Germinal center (tissue), 1 donor: ENCODE measurements at regions not wholly inside any gene's neighbourhood (a gene's known extent, or its start where the extent isn't known, plus 50 kb on each side); places are given as distances from the start of the nearest gene placed in this dataset.

Experiments
- DNase-seq: peaks from one replicate; pipeline ENCODE4 v3.0.0; 2012; ENCODE audit warnings: mixed read lengths, low spot score

DNA sequence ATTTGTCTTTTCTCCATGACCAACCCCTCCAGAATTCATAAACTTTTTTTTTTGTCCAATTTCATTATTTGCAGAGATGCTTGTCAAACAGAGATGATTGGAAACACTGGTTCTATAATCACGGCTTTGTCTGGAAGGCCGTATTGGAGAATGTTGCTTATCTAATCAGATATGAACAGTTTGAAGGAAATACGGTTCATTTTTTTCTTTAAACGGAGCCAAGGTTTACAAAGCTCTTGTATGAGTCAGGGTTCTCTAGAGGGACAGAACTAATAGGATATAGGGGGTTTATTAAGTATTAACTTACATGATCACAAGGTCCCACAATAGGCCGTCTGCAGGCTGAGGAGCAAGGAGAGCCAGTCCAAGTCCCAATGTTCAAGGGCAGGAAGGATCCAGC lies 1415.8 kb downstream of the C4orf33 start:
- no peak for DNase-seq

DNA sequence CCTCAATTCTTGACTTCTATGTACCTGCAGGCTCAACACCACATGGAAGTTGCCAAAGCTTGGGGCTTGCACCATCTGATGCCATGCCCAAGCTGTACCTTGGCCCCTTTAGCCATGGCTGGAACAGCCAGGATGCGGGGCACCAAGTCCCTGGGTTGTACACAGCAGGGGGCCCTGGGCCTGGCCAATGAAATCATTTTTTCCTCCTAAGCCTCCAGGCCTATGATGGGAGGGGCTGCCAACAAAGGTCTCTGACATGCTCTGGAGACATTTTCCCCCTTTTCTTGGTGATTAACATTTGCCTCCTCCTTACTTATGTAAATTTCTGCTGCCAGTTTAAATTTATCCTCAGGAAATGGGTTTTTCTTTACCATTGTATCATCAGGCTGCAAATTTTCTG lies 1428.1 kb downstream of the C4orf33 start:
- DNase-seq, result no peak

DNA sequence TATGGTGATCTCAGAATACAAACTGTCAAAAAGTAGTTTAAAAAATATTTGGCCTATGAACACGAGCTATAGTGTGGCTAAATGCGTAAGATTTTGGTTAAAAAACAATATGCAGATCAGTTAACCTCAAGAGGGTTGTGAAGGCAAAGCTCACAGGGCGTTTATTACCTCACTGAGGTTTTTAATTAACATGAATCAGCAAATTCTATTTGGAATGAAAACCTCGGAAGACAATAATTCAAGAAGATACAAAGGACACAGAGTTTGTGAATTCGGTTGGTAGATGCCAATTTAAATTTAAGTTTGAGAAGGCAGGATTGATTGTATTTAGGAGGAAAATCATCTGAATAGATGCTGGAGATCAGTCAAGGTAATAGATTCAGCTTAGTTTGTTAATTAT lies 1434.6 kb downstream of the C4orf33 start:
- no peak for DNase-seq

DNA sequence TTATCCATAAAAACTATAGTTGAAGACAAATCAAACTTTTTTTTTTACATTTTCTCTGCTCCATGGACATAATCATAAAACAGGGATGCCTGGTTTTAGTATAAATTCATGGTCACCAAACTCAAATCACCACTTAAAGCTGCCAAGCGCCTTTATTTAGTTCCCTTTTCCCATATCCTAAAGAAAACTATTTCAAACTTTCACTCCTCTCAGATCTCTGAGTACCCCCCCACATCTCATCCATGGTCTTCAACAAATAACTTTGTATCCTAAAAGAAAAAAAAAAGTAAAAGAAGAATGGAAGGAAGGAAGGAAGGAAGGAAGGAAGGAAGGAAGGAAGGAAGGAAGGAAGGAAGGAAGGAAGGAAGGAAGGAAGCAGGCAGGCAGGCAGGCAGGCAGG lies 1438.7 kb downstream of the C4orf33 start:
- no peak for DNase-seq

DNA sequence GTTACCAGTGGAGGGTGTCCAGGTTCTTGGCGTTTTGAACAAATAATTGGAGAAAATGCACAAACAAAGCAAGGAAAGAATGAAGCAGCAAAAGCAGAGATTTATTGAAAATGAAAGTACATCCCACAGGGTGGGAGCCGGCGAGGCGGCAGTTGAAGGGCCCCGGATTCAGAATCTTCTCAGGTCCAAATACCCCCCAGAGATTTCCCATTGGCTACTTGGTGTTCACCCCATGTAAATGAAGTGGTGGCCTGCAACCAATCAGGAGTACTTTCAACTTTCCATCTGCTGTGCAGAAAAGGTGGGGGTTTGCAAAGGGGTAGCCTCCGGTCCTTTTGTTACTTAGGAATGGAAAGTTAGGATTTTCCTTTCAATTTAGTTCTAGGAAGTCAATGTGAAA lies 1447.0 kb downstream of the C4orf33 start:
- DNase-seq, result no peak

DNA sequence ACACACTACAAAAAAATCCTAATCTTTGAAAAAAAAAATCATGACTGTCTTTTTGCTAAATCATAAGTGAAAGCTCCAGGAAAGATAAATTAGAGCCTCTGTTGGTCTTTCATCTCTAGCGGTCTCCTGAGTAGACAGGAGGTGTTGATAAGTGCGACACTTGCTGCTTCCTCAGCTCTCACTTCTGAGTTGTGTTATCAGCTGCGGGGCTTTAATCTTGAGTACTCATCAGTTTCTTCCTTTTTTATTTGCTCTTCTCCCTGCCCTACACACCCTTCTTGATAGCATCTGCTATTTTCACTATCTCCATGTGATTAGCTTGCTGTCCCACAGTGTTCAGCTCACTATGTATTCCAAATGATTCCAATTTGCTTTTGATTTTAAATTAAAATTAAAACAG lies 1449.2 kb downstream of the C4orf33 start:
- DNase-seq, result no peak

DNA sequence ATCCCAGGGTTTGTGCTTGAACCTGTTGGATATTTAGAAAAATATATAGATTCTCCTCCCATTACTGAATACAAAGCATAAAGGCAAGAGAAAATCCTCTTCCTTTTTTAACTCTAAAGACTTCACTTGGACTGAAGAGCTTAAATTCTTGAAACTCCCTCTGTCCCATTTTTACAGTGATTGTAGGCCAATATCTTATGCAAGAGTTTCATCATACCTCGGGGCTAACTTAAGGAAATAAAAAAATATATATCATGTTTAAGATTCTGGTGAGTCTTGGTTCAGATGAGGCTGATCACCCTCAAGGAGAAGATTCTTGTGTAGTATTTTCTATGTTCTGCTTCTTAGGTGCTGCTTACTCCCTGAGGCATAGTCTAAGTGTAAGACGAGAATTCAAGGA lies 1449.6 kb downstream of the C4orf33 start:
- no peak for DNase-seq

DNA sequence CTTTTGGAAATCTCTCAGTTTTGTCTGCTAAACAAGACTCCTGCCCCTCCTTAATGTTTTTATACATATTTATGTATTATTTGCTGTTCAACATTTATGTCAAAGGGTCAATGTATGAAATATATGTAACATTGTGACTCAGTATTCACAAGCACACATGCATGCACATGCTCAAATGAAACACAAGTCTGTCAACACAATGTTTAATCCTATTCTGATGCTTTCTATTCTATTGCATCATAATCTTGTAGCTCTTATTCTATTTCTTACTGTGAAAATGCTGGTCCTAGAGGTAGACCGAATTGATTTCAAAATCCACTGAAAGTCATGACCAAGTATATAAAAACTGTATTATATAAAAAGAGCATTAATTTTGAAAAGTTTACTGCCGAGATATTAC lies 1463.3 kb downstream of the C4orf33 start:
- no peak for DNase-seq

DNA sequence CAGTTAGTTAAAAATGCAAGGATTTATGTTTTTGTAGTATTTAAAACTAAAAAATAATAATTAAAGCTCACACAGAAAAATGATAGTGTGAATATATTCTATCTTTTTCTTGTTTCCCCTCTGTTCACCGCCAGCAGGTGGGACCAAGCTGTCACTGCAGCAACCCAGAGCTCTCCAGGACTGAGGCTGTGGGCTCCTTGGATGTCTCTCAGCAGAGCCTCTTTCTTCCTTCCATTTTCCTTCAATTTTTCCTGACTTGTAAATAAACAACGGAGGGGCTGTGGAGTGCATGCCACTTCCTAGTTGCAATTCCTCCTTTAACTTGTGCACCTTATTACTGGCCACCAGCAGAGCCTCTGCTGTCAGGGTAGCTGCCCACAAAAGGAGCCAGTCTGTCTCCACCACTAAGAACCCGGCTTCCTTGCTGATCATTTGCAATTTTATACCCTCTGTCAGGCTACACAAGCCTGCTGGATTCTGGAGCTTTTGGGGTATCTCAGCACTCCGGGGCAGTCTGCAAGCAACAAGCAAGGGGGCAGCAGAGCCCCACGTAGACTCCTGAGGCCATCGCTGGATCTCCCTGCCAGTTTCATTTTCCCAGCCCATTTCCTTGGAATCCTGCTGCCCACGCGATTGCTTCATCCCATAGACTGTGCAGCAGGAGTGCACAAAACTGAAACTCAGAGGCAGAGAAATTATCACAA lies 1467.4 kb downstream of the C4orf33 start:
- no peak for DNase-seq

DNA sequence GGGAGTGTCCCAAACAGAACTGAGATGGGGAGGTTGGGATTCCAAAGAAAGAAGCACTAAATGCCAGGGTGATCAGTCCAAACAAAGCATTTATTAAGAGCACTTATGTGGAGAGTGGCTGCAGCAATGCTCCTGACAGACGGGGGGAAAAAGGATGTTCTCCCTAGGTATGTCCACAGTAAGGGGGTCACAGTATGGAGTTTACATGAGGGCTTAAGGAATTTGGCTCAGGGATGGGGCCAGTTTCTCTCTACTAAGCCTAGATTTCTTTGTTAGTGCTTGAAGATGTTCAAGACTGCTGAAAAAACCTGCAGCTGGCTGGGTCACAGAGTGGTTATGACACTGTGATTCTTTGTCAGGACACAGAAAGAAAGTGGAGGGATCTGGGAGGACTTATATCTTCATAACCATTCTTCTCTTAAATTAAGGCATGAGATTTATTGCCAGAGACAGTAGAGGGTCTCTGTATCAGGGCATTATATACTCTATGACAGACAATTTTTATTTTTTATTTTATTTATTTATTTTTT lies 1468.0 kb downstream of the C4orf33 start:
- no peak for DNase-seq

DNA sequence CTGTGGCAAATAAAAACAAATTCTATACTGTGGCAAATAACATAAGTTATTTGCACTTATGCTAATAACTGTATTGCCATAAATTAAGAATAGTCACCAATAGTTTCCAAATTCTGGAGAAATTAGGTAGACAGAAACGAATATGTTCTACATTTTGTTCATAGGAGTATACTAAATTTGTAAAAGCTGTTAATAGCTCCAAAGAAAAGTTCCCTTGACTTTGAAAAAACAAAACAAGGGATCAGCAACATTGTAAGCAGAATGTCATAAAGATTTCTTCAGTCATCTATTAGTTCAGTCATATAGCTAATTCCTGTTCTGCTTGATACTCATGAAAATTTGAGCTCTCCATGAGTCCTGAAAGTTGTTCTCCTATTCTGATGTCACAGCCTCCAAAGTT lies 1472.8 kb downstream of the C4orf33 start:
- no peak for DNase-seq

DNA sequence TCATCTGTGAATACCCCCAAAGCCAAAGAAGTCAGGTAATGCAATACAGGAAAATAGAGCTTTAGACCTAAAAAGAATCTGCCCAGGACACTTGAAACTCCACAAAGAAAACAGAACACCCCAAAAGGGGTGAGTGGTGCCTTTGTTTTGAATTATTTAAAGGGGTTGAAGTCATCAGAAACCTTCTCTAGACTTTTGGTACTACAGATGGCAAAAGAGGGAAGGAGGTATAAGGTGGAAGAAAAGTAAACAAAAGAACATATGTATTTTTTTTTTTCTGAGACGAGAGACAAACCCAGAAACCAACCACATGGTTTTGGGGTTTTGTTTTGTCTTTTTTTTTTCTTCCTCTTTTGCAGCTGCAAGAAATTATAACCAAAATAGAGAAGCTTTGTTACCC lies 1477.8 kb downstream of the C4orf33 start:
- no peak for DNase-seq

DNA sequence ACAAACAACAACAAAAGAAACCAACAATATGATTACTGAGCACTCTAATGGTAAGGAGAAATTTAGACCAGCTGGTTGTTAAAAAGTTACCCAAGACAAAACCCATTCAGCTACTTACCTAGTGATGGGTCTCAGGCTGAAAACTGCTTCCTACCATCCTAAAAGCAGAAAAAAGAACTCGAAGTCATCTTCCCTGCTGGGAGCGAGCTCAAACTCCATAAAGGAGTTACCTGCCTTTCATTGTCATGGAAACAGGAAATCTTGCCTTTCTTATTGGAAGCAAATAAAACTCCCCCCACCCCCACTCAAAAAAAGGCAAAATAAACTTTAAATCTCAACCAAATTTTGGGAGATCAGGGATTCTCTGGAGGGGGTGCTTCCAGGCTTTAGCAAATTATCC lies 1478.3 kb downstream of the C4orf33 start:
- DNase-seq, result no peak

DNA sequence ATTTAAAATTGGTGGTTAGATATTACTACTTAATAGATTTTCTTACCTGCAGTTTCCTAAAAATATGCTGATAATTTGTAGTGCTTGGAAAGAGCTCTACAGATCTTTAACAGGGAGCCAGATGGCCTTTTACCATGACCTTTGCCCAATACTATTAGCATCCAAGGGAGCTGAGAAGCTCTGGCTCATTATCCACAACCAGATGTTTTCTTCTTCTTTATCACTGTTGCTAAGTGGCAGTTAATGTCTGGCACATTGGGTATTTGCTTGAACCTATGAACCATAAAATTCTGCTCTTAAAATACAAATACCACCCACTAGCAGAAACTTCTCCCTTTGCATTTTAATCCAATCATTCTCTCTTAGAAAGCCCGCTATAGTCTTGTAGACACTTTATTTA lies 1480.3 kb downstream of the C4orf33 start:
- DNase-seq, result no peak

DNA sequence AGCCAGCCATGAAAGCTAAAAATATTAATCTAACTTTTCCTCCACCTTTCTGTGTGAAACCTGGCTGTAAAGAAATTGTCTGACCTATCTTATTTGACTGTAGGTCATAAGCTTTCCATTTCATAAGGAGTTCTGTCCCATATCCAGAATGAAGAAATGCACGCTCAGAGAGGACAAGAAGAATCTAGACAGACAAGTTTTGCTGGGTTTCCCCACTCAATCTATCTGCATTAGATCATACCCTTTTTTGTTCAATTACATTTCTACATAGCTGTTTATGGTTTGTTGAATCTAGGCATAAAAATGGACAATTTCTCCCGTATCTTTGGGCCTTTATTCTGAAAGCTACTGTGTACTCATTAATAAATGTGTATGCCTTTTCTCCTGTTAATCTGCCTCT lies 1495.1 kb downstream of the C4orf33 start:
- no peak for DNase-seq

DNA sequence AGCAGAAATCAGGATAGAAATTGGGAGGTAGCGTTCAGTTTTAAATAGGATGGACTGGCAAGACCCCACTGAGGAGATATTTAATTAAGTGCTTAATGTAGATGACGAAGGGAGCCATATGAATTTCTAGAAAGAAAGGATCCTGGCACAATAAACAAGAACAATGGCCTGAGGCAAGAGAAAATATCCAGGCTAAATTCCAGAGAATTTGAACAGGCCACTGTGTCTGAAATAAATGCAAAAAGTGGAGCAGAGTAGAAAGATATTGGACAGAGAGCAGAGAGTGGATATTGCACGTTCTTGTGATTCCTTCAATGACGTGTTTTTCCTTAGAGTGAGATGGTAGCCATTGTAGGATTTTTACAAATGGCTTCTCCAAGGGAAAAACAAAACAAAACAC lies 1504.8 kb downstream of the C4orf33 start:
- no peak for DNase-seq

DNA sequence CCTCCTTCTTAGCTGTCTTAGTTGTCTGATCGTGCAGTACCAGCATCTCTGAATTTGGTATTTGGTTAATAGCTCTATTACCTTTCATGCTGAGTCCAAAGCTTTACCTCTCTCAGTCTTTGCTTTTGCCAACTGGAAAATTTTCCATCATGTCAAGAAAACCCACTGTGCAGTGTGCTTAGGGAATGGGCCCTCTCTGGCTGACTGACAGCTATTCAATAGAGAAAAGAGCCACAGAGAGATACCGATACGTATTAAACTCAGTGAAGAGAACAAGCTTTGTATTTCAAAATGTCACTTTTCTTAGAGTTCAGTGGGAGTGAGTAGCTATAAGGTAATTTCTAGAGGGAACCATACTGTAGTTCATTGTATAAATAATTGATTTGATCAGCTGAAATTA lies 1507.1 kb downstream of the C4orf33 start:
- no peak for DNase-seq

DNA sequence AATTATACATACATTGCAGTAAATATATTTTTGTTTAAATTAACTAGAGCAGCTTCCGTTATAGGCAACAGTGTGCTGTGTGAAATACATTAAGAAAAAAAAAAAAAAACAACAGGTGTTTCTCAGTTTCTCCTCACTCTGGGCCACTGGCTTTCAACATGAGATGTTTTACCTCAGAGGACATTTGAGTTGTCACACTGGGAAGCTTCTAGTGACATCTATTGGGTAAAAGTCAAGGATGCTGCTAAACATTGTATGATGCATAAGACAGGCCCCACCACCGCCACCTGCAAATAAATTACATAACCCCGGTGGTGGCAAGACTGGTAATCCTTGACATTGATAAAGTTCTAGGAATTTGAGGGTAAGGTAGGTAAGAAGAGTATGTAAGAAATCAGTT lies 1512.2 kb downstream of the C4orf33 start:
- DNase-seq, result no peak

DNA sequence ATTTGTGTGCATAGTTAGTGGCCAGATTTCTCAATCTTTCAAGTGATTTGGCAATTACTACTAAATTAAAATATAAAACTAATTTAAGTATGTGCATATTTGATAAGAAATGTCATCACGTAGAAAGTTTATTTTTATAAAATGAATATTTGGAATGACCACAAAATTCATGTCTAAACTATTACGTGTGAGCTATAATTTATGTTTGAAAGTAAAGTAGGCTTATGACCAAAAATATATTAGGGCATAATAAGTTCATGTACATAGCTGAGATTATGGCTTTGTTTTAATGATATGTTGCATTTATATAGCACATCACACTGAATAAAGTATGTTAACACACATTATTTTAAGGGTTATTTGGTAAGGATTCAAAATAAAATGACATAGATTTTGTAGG lies 1532.6 kb downstream of the C4orf33 start:
- DNase-seq, result no peak

DNA sequence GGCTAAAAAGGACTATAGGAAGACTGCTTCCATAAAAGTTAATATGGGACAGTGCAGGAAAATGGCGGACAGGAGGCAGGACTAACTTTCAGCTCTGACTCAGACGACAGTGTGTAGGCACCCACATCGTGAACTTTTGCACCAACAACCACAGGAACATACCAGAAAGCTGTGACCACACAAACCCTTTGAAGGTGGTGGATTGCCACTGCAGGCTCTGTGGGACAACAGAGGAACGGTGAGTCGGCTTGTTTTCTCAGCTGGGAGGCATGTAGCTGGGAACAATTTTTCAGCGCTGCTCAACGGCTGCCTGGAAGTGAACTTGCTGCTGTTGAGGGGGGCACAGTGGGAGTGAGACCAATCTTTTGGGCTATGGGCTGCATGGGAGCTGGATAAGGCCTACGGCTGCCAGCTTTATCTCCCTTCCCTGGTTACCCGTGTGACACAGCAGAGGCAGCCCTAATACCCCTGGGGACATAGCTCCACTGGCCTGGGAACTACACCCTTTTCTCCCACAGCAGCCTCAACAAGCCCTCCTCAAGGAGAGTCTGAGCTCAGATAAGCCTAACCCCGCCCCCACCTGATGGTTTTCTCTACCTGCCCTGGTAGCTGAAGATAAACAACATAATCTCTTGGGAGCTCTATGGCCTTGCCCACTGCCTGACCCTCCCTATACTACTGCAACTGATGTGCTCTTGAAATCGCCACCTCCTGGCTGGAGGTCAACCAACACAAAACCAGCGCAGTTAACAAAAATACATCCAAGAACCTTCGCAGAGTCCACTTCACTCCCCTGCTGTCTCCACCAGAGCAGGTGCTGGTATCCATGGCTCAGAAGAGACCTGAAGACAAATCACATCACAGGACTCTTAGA lies 1537.0 kb downstream of the C4orf33 start:
- no peak for DNase-seq

DNA sequence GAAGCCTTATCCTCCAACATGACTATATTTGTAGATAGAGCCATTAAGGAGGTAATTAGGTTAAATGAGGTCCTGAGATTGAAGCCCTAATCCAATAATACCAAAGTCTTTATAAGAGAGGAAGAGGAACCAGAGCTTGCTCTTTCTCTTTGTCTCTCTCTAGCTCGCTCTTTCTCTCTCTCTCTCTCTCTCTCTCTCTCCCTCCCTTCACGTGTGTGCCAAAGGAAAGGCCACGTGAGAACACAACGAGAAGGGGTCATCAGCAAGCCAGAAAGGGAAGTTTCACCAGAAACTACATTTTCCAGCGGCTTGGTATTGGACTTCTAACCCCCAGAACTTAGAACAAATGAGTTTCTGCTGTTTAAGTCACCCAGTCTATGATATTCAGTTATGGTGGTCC lies 1540.5 kb downstream of the C4orf33 start:
- no peak for DNase-seq

DNA sequence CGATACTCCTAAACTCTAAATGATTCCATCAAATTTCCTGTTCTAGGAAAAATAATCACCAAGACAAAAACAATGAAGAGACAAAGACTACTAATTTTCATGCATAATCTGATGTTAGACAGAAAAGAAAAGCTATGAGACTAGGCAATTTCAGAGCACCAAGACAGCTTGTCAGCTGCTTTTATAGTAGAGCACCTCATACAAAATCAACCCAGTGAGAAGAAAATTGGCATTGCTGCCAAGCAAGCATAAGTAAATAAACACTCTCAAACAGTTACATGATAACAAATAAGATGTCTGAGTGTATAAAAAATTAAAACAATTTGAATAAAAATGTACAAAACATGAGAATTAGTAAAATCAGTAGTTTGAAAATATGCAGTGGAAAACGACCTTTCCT lies 1544.6 kb downstream of the C4orf33 start:
- no peak for DNase-seq

DNA sequence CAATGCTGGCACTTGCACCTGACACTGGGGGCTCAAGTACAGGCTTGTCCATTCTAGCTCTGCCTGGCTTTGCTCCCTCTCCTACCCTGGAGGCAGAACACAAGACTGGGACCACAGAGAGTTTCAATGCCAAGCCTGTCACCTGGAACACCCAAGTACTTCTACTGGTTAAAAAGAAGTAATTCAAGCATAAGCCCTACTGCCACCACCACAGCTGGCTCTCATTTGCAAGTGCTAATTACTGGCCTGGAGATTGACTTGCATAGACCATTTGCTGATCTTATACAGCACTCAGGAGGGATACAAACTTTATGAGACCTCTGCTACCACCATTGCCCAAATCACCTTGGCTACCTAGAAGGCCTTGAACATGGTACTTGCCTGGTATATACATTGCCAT lies 1550.9 kb downstream of the C4orf33 start:
- no peak for DNase-seq

DNA sequence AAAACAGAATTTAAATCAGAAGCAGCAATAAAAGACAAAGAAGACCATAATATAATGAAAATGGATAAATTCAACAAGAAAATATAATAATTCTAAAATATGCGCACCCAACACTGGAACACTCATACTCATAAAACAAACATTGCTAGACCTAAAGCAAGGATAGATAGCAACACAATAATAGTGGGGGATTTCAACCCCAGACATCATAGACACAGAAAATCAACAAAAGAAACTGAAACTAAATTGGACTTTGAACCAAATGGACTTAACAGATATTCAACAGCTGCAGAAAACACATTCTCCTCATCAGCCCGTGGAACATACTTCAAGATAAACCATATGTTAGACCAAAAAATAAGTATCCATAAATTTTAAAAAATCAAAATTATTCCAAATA lies 1552.6 kb downstream of the C4orf33 start:
- no peak for DNase-seq
